Esophagus (tissue), 2 donors: ENCODE measurements at regions not wholly inside any gene's neighbourhood (a gene's known extent, or its start where the extent isn't known, plus 50 kb on each side); places are given as distances from the start of the nearest gene placed in this dataset.

ENCODE experiments used
- H3K27ac ChIP-seq, 2 donors: one replicate each; pipeline ENCODE4 v1.5.1; 2013; ENCODE audit warnings: low read depth in 2 of 2, mild to moderate bottlenecking in 2 of 2, inconsistent platforms in 1 of 2, low read length in 1 of 2, moderate library complexity in 1 of 2
- H3K27me3 ChIP-seq, 2 donors: one replicate each; pipeline ENCODE4 v1.6.1; 2013; ENCODE audit warnings: low read length in 2 of 2, control low read depth in 1 of 2, mild to moderate bottlenecking in 1 of 2; ENCODE audit not compliant: insufficient read depth in 2 of 2, control insufficient read depth in 1 of 2
- H3K36me3 ChIP-seq, 2 donors: one replicate each; pipeline ENCODE4 v1.6.1; 2013; ENCODE audit warnings: low read length in 1 of 2; ENCODE audit not compliant: control insufficient read depth in 2 of 2, insufficient read depth in 2 of 2
- H3K4me1 ChIP-seq, 2 donors: one replicate each; pipeline ENCODE4 v1.6.1; 2013; ENCODE audit warnings: low read length in 1 of 2; ENCODE audit not compliant: control insufficient read depth in 2 of 2, insufficient read depth in 2 of 2
- H3K4me3 ChIP-seq, 2 donors: one replicate each; pipeline ENCODE4 v1.5.1; 2013; ENCODE audit warnings: low read length in 2 of 2, mild to moderate bottlenecking in 2 of 2, low read depth in 1 of 2, moderate library complexity in 1 of 2
- H3K9me3 ChIP-seq, 2 donors: one replicate each; pipeline ENCODE4 v1.6.1; 2013; ENCODE audit warnings: mild to moderate bottlenecking in 2 of 2, low read depth in 1 of 2, low read length in 1 of 2, moderate library complexity in 1 of 2; ENCODE audit not compliant: control insufficient read depth in 2 of 2, insufficient read depth in 1 of 2
- WGBS, 2 donors: extraction: QIAGEN DNeasy Blood & Tissue Kit; methylation state at CpG; one replicate each; pipeline ENCODE4 v1.1.7; 2013; 5-methylcytosine and 5-hydroxymethylcytosine counted together
- donor health status: healthy with polysubstance abuse.
- donor health status: Bipolar disorder and iron deficiency.

DNA sequence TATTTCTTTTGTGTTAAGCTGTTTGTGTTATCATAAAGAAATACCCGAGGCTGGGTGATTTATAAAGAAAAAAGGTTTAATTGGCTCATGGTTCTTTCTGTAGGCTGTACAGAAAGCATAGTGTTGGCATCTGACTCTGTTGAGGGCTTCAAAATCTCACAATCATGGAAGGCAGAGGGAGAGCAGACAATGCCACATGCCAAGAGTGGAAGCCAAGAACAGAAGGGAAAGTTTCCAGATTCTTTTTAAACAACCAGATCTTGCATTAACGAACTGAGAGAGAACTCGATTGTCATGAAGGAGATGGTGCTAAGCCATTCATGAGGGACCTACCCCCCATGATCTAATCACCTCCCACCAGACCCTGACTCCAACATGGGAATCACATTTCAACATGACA lies 290.1 kb downstream of the BMP2 start:
- WGBS, 2 donors, result 54 to 57% methylated on average over 3 of the region's 3 CpGs
- Histone ChIP-seq H3K4me1 (no peaks in the 10 kb centered on the region), H3K36me3 (no peaks in the 10 kb centered on the region)

DNA sequence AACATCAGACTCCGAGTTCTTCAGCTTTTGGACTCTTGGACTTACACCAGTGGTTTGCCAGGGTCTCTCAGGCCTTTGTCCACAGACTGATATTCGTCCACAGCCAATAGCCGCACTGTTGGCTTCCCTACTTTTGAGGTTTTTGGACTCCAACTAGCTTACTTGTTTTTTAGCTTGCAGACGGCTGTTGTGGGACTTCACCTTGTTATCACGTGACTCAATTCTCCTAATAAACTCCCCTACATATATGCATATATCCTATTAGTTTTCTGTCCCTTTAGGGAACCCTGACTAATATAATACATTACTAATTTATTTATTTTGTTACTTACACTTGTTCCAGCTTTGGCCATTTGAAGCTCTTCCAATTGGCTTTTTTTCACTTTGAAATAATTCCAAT lies 311.3 kb downstream of the BMP2 start:
- Histone ChIP-seq H3K9me3 (no peaks in the 10 kb centered on the region), H3K36me3 (no peaks in the 10 kb centered on the region), H3K4me3 (no peak overlapping the region), H3K27me3 (no peaks in the 10 kb centered on the region), H3K4me1 (no peaks in the 10 kb centered on the region), H3K27ac (no peak overlapping the region)
- WGBS, 2 donors, result 77 to 87% methylated on average over 5 of the region's 5 CpGs

More for the DNA sequence above, 290.1 kb downstream of the BMP2 start:
- Histone ChIP-seq H3K4me3 (no peak overlapping the region), H3K27me3 (no peaks in the 10 kb centered on the region), H3K27ac (no peak overlapping the region), H3K9me3 (no peaks in the 10 kb centered on the region)

DNA sequence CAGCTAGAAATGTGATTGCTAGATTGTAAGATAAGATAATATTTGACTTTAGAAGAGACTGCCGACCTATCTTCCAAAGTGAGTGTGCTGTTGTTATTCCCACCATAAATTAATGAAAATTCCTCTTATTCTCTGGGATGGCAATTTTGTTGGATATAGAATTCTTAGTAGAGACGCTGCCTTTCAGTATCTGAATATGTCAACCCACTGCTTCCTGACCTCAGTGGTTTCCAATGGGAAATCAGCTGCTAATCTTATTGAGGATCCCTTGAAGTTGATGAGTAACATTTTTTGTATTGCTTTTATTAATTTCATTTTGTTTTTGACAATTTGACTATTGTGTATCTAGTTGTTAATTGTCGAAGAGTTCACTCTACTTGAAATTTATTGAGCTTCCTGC lies 313.0 kb downstream of the BMP2 start:
- Histone ChIP-seq H3K4me3 (no peak overlapping the region), H3K27me3 (no peaks in the 10 kb centered on the region), H3K27ac (no peak overlapping the region), H3K36me3 (no peaks in the 10 kb centered on the region), H3K4me1 (no peaks in the 10 kb centered on the region), H3K9me3 (no peaks in the 10 kb centered on the region)
- WGBS, 2 donors, result 81 to 86% methylated on average over 3 of the region's 3 CpGs

DNA sequence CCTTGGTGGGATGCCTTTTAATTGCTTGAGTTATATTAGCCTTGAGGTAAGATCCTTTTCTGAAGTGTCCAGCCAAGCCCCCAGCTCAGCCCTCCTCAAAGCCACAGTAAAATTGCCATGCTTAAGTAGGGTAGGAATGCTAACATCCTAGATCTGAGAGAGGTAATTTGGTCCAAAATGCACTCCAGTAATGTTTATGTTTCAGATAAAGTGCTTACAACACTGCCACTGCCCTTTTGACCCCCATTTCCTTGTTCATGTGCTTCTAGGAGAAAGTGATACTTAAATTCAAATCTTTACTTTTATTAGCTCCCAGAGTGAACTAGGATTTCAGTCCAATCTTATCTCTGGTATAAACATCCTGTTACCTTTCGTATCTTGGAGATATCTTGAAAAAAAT lies 318.0 kb downstream of the BMP2 start:
- WGBS, 2 donors, result 48 to 54% methylated on average over 1 of the region's 1 CpG
- H3K36me3 ChIP-seq, result no peaks in the 10 kb centered on the region
- no peaks in the 10 kb centered on the region for H3K4me1 ChIP-seq

DNA sequence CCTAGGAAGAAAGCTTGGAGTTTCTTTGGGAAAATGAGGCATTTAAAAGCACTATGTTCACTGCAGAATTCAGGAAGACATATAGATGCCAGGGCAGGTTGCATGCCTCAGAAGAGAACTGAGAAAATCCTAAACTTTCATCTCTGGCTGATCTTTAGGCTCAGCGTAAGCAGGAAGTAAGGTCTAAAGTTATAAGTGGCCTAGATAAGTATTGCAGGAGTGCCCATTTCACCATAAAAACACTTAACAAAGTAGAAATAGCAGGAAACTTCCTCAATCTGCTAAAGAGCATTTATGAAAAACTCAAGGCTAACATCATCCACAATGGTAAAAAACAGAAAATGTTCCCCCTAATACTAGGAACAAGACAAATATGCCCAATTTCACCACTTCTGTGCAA lies 320.3 kb downstream of the BMP2 start:
- no peaks in the 10 kb centered on the region for H3K27me3 ChIP-seq
- no peaks in the 10 kb centered on the region for H3K9me3 ChIP-seq
- H3K27ac ChIP-seq, result no peak overlapping the region
- H3K4me3 ChIP-seq, result no peak overlapping the region
- no peaks in the 10 kb centered on the region for H3K36me3 ChIP-seq
- WGBS, 2 donors, result 72 to 85% methylated on average over 1 of the region's 1 CpG
- no peaks in the 10 kb centered on the region for H3K4me1 ChIP-seq

More for the DNA sequence above, 318.0 kb downstream of the BMP2 start:
- Histone ChIP-seq H3K27ac (no peak overlapping the region), H3K4me3 (no peak overlapping the region), H3K27me3 (no peaks in the 10 kb centered on the region), H3K9me3 (no peaks in the 10 kb centered on the region)

DNA sequence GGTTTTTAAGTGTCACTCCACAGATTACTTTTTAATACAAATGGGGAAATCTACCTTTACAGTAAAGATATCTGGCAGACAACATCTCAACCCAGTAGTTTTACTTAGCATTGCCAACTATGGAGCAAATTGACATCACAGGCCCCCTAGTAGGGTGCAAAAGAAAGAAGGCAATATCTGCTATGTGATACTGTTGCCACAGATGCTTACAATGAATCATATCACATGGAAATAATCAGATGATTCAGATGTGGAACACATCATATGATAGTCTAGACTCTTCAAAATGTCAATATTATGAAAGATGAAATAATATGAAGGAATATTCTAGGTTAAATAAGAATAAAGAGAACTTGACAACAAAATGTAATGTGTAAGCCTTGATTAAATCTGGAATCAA lies 322.5 kb downstream of the BMP2 start:
- no peaks in the 10 kb centered on the region for H3K9me3 ChIP-seq
- H3K27me3 ChIP-seq, result no peaks in the 10 kb centered on the region
- no peak overlapping the region for H3K27ac ChIP-seq
- H3K4me1 ChIP-seq, result no peaks in the 10 kb centered on the region
- no peaks in the 10 kb centered on the region for H3K36me3 ChIP-seq
- no peak overlapping the region for H3K4me3 ChIP-seq

DNA sequence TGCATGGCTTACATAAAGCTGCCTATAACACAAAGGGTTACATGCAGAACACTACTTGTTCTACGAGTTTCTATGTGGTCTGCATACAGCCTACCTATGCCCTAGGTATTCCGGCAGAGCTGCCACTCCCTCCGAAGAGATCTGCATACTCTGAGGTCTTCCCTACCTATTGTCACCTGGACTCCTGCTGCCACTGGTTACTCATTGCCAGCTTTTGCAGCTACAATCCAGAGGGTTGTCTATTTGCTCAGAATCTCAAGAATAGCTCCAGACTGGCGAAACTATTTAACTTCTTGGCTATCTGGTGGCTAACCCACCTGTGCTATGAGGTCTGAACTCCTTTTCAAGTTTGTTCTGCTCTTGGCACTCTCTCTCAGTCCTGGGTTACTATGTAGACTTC lies 323.3 kb downstream of the BMP2 start:
- Histone ChIP-seq H3K27me3 (no peaks in the 10 kb centered on the region), H3K27ac (no peak overlapping the region), H3K4me1 (no peaks in the 10 kb centered on the region), H3K36me3 (no peaks in the 10 kb centered on the region), H3K9me3 (no peaks in the 10 kb centered on the region), H3K4me3 (no peak overlapping the region)
- WGBS, 2 donors, result 54 to 55% methylated on average over 4 of the region's 4 CpGs

DNA sequence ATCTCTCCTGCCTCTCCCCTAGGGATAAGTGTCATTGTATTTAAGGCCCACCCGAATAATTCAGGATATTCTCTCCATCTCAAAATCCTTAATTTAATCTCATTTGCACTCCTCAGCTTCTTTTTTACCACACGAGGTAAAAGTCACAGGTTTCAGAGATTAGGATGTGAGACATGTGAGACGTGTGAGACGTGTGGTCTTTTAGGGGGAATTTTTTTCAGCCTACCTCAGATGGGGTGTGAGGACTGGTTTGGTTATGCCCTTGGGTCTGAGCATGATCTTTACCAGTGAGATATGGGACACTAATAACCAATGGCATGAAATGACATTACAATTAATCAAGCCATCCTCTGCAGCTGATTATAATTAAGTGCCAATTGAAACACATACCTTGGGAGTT lies 324.2 kb downstream of the BMP2 start:
- WGBS, 2 donors, result 85 to 86% methylated on average over 4 of the region's 4 CpGs
- Histone ChIP-seq H3K27me3 (no peaks in the 10 kb centered on the region), H3K4me3 (no peak overlapping the region), H3K27ac (no peak overlapping the region), H3K36me3 (no peaks in the 10 kb centered on the region), H3K9me3 (no peaks in the 10 kb centered on the region), H3K4me1 (no peaks in the 10 kb centered on the region)

DNA sequence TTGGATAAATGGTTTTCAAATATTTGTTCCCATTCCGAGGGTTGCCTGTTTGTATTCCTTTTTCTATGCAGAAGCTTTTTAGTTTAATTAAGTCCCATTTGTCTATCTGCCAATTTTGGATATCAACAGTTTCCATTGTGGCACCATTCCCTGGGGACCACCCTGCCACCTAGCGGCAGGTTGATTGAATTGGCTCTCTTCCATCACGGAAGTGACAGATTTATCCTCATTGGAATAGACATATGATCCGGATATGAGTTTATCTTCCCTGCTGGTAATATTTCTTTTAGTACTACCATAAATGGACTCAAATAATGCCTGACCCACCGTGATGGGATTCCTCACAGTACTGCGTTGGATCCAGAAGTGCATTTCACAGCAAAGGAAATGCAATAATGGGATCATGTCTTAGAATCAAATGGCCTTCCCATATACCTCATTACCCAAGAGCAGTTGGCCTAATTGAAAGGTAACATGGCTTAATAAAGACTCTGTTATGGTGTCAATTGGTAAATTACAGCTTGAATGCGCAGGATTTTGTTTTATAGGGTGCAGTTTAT lies 327.0 kb downstream of the BMP2 start:
- WGBS, 2 donors, result 26 to 31% methylated on average over 7 of the region's 7 CpGs
- no peak overlapping the region for H3K4me3 ChIP-seq
- H3K4me1 ChIP-seq, result no peaks in the 10 kb centered on the region
- no peaks in the 10 kb centered on the region for H3K27me3 ChIP-seq
- H3K27ac ChIP-seq, result no peak overlapping the region
- H3K9me3 ChIP-seq, result no peaks in the 10 kb centered on the region
- H3K36me3 ChIP-seq, result no peaks in the 10 kb centered on the region

DNA sequence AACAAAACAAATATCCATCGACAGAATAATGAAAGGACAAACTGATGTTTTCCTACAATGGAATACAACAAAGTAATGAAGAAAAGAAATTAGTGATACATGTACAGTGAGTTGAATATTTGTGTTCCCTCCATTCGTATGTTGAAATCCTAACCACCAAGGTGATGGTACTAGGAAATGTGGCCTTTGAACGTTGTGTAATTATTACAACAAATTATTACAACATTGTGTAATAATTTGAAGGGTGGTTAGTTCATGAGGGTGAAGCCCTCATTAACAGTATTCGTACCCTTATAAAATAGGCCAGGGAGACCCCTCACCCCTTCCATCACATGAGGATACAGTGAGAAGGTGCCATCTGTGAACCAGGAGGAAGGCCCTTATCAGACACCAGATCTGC lies 339.4 kb downstream of the BMP2 start:
- H3K27me3 ChIP-seq, result no peaks in the 10 kb centered on the region
- no peaks in the 10 kb centered on the region for H3K36me3 ChIP-seq
- H3K9me3 ChIP-seq, result no peaks in the 10 kb centered on the region
- no peak overlapping the region for H3K4me3 ChIP-seq
- WGBS, 2 donors, result 82 to 88% methylated on average over 4 of the region's 4 CpGs
- H3K27ac ChIP-seq, result no peak overlapping the region
- no peaks in the 10 kb centered on the region for H3K4me1 ChIP-seq
